HUDEP-2 (cell line): ENCODE measurements at regions not wholly inside any gene's neighbourhood (a gene's known extent, or its start where the extent isn't known, plus 50 kb on each side); places are given as distances from the start of the nearest gene placed in this dataset.

Experiments
- DNase-seq, 76 experiments: peaks; one replicate each; lab custom pipeline; 2025; ENCODE audit not compliant: unreplicated experiment in 76 of 76; lab: John Stamatoyannopoulos, UW

DNA sequence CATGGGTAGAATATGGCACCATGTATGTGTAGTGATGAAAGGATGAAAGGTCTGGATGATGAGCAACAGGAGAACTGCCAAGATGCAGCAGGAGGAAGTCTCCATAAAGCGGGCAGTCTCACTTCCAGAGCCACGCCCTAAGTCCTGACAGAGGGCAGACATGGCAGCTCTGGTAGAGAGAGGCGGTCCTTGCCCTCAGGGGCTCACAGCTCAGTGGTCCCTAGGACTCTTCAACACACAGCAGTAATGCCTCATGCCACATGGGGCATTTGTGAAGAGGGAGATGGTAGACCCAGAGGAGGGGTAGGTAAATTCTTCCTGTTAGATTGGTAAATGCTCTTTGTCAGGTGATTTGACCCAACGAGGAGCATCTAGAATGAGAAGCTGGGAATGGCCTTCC lies 1088.4 kb downstream of the BCL11B start:
- DNase-seq = no peak

DNA sequence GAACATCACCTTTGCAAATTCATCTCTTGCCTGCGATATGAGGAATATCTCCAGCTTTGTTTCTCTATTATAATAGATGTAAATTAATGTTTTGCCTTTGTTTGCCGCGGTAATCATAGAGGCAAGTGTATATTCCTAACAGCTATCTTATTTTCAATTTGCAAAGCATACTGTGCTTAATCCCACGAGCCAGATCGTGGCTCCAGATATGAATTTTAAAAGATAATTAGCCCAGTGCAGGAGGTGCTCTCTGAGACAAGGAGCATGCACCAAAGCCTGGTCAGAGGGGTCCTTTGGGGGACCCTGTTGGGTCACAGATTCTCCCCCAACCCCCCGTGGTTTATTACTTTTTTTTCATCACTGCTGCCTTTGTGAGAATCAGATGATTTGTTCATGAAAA lies 1087.5 kb downstream of the BCL11B start:
- DNase-seq = no peak

DNA sequence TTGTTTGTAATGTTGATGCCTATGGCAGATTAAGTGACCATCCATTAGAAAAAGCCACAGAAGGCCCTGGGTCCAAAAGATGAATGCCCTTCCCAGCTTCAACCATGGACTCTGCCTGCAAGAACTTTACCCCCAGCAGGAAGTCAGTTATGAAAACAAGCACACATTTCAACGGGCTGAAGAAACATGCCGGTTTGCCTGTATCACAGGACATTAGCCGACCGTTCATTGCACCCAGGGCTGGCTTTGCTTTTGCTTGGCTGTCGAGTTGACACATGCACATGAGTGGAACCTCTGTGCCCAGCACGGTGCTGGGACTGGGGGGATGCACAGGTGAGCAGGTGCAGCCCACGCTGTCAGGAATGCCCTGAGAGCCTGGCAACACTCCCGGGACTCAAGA lies 1087.0 kb downstream of the BCL11B start:
- no peak for DNase-seq

DNA sequence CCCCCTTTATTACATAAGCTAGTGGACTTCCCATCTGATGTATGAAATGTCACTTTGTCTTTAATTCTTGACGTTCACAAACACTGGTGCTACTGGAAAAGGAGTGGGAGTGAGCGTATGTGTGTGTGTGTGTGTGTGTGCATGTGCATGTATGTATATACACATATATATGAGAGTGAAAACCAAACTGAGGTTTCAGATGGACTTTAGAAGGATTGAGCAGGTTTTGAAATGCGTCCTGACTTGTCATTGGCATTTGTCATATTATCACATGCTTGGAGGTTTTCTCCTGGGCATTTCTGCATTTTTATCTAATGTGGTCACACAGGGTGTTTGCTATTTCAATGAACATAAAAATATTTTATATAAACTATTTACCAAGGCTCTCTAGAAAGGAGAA lies 1085.9 kb downstream of the BCL11B start:
- DNase-seq = no peak

DNA sequence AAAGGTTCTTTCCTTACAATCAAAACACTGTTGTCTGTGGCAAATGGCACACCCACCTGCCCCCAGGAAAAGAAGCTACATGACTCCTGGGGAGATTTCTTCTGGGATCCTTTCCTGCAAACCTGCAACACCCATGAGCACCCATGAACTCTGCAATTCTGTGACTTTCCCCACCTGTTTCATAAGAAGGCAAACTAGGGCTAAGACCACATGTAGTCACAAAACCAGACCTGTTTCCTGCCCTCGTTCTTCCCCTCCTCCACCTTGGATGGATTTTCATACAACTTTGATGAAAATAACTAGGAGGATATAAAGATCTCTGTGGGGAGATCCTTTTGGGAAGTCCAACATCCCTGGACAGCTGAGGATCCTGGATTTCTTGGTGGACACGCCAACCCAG lies 1084.7 kb downstream of the BCL11B start:
- DNase-seq = no peak

DNA sequence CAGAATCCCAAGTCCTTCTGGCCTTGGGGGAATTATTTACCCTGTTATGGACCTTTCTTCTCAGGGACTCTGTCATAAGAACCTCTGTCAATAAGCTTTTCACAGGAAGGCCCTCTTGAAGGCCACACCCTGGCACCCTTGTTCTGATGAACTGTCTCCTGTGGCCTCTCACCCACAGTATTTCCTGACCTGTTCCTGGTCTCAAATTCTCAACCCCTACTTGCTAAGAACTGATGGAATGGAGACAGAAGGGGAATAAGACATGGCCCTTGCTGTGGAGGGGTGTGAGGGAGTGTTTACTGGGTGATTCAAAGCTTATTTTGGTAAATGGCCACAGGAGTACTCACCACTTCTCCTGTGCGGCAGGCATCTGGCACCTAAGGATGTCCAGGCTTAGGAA lies 1082.9 kb downstream of the BCL11B start:
- no peak for DNase-seq

DNA sequence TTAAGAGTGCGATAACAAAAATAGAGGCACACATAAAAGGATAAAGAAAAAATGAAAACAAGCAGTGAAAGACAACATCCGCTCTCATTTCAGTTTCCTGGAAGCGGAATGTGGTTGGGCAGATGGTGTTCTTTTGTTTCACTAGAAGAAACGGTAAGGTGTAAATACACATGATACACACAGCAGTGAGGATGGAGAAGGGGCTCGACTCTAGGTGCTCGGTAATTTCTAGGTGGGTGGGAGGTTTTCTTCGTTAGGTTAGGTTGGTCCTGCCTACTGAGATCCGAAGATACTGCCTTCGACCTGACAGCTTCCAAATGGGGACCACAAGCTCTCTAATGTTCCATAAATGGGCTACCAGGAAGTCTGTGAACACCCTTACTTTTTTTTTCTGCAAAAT lies 1082.5 kb downstream of the BCL11B start:
- DNase-seq = no peak

DNA sequence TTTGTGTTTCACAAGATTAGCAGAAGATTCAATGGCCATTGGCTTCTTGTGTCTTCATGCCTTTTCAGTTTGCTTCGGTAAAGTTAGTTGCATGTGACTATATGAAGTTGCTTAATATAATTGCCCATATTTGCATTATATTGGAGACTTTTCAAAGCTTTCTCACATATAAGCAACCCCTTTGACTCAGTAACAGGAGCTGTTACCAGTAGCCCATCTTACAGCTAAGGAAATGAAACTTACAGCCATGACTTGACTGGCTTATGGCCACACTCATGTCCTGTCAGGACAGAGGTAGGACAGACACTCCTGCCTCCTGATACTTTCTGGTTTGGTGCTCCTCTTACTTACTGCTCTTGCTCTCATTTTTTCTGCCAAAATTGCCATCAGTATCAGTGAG lies 1082.1 kb downstream of the BCL11B start:
- DNase-seq = no peak

DNA sequence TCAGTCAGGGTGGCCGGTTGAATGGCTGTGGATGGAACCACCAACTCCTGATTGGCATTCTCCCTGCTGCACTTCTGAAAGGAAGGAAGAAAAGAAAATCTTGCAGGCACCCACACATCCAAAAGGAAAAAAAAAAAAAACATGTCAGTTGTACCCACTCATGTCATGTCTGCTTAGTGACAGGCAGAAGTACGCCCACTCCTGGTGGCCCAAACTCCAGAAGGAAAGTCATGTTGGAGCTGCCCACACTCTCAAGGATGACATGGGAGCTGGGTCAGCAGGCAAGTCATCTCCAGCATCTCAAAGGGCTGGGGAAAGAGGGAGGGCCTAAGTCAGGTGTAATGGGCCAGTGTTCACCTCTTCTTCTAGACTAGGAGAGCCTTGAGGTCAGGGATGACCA lies 1079.1 kb downstream of the BCL11B start:
- no peak for DNase-seq

DNA sequence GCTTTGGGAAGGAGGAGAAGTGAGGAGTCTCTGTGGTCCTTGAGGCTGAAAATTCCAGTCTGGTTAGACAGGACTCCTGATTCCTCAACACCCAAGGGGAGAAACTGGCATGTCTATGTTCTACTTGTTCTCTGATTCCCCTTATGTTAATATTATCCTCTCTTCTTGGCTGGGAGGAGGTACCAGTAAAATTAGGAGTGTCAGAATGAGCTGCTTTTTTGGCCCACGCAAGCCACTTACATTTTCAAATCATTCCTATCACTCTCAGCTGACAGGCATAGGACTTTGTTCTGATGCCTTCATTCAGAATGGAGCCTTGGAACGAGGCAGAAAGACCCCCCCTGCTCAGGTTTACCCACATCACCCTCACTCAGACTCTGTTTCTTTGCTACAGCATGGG lies 1077.2 kb downstream of the BCL11B start:
- no peak for DNase-seq

DNA sequence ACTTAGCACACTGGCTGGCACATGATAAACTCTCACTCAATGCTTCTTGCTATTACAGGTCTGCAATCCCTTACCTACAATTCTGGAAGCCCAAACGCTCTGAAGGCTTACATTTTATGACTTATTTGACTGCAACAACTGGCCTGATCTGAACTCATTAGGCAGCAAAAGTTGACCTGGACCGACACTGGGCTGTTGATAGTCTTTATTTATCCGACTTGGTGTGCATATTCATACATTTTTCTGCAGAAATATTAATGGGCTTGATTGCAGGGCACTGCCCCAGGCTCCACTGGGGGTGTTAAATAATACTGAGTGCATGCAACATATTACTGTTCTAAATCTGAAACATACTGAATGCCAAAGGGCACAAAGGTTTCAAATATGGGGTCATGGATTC lies 1076.7 kb downstream of the BCL11B start:
- no peak for DNase-seq

DNA sequence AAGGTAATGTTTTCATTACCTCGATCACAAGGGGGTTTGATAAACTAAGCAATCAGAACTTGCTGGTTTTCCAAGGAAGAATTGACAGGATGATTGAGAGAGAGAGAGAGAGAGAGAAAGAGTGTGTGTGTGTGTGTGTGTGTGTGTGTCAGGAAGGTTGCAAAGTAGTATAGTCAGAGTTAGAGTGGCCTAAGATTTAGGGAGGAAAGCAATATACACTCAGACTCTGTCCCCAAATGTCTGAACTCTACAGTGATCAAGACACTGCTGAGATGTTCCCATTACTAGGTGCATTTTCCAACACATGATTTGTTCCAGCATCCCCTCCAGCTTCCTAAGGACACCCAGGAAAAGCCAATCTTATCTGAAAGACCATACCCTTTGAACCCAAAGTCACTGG lies 1074.1 kb downstream of the BCL11B start:
- no peak for DNase-seq

DNA sequence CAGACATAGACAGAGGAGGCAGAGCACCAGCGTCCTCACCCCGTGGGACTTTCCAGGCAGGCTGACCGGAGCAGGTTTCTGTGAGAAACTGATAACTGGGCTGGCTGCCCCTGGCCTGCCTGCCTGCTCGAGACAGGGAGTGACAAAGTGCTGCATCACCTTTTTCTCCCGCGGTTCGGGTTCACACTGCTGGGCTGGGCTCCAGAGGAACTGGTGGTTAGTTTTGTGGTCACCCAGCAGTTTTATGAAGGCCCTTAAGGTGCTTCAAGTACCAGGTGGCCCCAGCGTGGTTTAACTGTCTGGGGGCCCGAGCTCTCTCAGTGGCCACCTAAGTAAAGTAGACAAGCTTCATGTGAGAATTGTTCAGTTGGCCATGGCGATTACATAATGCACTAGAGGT lies 1073.6 kb downstream of the BCL11B start:
- peak in 34 of 76 experiments; percentile 1 to 82 (median 32) for DNase-seq

DNA sequence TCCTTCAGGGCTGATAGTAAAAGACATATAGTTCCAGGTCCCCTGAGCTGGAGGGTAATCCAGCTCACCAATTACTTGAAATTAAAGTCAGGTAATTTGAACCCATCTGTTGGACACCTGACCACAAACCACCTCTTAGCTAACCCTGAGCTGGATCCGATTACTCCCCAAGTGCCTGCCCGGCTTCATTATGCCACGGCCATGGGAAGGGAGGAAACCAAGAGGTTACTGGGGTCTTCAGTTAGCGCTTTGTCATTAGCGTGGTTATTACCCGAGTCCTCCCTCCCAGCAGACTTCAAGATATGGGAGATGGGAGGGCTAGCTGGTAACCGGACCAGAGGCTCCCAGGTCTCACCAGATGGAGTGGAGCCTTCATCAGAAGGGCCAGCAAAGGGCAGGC lies 1071.4 kb downstream of the BCL11B start:
- DNase-seq = no peak

DNA sequence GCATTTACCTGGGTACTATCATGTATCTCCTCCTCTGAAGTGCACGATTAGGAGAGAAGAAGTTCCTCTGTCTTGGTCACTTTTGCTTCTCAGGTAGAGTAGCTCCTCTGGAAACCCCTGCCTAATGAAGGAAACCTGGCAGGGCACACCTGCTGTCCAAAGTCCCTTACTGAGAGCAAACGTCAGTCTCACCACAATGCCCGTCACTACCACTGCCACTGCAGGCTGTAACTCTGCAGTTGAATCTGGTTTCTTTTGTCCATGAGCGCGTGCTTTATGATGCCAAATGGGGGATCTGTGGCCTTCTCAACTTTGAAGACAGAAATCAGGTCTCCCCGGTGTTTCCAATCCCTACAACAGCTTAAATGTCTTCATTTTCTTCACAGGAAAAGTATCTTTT lies 1068.6 kb downstream of the BCL11B start:
- DNase-seq = no peak

DNA sequence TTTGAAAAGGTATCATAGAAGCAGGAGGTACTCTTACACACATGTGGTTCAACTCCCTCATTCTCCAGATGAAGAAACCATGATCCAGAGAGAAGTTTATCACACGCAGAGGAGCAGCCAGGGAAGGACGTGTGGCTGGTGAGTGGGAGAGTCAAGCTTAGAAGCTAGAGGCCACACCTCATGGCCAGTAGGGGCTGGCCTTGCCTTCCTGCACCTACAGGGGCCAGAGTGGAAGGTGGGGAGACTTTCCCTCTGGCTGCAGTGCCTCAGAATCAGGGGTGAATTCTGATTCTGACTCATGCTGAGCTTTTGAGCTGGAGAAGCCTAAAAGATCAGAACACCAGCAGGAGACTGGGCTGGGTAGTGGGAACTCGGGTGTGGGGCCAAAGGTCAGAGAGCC lies 1067.9 kb downstream of the BCL11B start:
- DNase-seq = no peak

DNA sequence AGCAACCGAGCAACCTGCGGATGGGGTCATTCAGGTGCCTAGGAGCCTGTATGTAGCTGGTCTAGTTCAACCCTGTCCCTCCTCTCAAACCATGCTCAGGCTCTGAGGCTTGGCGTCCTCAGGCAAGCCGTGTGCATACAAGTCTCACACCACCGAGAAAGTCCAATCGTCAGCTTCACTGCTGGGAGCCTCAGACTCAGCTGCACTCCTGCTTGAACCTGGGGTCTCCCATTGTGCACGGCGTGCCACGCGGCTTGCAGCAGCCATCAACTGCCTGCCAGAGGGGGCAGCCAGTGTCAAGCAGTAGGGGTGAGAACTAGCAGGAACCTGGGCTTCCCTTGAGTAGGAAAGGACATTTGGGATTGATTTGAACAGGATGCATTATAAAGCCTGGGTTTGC lies 1064.6 kb downstream of the BCL11B start:
- no peak for DNase-seq

DNA sequence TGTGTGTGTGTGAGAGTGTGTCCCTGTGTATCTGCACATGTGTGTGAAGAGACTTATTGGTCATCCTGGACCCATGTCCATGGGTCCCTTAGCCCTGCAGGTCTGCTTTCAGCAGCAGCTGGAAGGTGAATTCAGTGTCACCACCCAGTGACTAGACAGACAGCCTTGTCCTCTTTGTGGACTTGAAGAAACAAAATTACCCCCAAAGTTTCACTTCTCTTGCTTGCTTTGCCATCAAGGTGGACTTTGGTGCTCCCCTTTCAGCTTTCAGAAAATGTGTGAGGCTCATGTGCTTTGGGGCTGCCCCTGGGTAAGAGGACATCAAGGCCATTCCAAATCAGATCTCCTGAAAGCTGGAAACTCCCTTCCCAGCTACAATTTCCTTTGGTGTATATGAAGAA lies 1063.8 kb downstream of the BCL11B start:
- no peak for DNase-seq

DNA sequence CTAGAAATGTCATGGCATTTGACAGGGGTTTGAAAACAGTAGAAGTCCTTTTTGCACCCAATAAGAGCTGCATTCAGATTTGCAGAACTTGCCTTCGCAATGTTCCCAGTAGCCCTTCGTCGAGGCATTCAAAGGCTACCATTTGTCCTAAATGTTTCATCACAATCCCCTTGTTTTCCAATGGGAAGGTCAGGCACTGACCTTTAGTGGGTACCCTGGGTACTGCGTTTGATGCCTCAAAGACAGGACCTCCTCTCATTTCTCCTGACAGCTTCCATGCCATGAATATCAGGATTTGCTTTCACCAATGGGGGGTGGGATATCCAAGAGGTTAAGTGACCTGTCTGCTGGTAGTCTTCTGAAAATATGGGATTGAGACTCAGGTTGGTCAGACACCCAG lies 1063.1 kb downstream of the BCL11B start:
- DNase-seq = no peak

DNA sequence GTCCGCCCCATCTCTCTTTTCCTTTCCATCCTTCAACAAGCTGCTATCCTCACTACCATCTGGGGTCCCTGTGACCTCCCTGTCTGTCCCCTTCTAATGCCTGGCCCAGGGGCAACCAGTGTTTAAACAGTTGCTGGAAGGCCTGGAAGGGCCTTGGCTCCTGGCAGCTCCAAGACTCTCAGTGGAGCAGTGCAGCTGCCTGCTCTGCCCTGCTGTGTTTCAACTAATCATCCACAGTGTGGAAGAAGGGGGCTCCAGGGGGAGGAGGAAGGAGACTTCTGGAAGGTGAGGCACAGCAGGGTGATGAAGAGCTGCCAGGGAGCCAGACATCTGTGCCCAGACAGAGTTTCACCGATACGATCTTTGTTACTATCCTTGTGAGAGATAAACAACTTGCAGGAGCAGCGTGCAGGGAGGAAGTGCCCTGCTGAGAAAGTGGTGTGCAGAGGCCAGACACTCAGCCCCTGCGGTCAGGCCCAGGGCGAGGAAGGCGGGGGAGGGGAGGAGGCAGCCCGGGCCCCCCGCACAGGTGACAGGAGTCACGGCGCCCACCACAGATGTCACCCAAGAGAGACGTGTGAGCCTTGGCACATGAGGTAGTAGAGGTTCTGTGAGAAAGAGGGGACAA lies 1061.8 kb downstream of the BCL11B start:
- peak in 1 of 76 experiments; percentile 1 for DNase-seq

DNA sequence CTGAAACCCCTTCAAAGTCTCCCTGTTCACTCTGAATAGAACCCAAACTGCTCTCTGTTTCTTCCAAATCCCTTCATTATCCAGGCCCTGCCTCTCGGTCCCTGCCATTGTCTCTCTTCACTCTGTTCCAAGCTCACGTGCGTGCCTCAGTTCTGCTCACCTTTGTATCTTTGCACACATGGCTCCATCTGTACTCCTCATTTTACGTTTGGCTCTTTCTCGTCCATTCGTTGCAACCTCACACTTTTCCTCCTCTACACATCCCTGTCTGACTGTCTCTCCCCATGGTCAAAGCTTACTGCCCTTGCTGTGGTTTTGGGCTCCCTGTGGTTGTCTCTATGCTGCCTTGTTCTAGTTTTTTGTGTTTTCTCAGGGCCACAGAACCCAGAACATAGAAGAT lies 1054.5 kb downstream of the BCL11B start:
- no peak for DNase-seq

DNA sequence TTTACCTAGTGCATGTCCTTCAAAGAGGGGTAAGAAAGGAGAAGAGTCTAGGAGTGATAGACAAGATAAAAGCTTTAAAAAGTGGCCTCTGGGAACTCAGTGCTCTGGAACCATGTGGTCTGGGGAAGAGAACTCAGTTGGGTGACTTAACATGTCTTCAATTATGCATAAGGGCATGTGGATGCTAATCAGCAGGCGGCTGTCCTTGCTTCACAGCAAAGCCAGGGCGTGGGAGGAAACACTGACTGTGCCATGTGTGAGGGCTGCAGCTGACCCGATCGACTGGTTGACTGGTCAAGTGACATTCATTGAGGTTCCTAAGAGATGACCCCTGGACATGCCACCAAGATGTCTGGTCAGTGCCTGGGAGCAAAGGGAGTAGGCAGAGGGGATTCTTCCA lies 1053.8 kb downstream of the BCL11B start:
- DNase-seq = peak in 37 of 76 experiments; percentile 1 to 76 (median 30)

DNA sequence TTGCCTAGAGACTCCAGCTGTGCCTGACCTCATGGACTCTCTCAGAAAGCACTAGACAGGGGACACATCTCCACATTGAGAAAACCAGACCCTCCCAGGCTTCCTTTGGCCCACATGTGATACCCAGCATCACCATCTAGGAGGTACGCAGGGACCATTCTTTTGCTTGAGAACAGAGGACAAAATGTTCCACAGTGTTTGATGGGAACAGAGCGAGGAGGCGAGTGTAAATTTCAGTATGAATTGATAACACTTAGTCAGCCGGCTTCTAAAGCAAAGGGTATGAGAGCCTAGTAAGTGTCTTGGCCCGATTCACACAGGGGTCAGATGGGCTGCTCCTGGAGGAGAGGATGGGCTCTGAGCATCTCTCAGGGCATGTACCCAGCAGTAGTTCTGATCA lies 1052.4 kb downstream of the BCL11B start:
- DNase-seq = no peak
